HG02885 (cell line): ENCODE measurements at regions not wholly inside any gene's neighbourhood (a gene's known extent, or its start where the extent isn't known, plus 50 kb on each side); places are given as distances from the start of the nearest gene placed in this dataset.

Experiments
- ATAC-seq: cut with Tn5 transposase; IDR thresholded peaks from one replicate; pipeline ENCODE4 v1.9.1; 2021; ENCODE audit warnings: mild to moderate bottlenecking; ENCODE audit not compliant: unreplicated experiment, poor library complexity

DNA sequence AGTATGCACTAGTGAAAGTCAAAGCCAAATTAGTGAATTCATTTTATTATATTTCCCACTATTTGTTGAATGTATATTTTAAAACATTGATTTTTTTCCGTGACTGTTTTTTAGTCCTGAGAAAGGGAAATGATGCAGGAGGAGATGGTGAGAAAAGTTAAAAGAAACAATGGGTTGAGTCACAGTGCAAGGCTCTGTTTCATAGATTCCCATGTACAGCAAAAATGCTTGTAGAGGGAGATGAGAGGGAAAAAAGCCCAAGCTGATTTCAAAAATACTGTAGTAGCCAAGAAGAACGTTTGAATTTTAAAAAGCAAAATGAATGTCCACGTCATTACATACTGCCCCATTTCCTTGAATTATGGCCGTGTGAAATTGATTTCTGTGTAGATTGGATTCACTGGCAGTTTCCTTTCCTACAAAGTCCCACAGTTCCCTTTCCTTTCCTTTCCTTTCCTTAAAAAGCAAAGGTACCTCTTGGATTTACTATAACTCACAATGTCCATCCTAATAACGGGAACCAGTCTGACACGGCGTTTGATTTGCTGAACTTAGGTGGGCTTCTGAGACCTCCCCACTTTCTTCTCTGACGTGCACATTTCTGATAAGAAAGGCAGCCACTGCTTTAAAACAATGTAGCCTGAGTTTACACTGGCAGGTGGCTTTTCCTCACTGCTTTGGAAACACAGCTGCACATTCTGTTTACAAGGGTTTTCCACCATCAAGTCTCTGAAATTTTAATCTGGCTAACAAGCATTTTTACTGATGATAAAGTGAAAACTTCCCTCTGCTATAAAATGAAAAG, 63.7 kb downstream of the SPCS3 start:
- no peak for ATAC-seq

DNA sequence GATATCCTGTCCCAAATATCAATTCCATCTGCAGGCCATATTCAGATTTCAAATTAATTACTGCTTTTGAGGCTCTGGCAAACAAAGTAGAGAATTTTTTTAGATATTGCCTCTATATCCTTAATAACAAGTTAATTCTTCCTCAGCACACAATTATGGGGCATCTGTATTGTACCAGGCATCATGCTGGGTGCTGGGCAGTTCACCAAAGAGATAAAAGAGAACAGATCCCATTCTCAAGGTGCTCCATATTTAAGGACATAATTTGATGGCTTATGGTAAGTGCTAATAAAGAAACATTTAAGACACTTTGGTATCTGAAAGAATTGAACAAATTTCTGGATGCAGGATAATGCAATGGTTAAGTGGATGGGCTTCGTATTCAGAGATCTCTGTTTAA, 65.8 kb downstream of the SPCS3 start:
- ATAC-seq, result no peak

DNA sequence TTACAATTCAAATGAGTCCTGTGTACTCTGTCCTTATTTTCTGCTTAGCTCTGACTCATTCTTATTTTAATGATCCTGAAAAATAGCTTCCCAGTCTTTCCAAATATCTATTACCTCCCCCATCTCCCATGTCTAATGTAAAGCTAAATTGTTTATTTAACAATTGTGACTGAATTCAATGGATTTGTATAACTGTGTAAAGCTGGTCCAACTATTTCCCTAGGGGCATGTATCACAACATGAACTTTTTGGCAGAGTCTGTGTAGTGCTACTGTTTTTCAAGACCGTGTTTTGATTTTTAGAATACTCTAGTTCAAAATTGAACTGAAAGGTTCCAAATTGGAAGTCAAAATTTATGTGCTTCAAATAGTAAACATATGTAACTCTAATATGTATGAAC, 67.8 kb downstream of the SPCS3 start:
- no peak for ATAC-seq

DNA sequence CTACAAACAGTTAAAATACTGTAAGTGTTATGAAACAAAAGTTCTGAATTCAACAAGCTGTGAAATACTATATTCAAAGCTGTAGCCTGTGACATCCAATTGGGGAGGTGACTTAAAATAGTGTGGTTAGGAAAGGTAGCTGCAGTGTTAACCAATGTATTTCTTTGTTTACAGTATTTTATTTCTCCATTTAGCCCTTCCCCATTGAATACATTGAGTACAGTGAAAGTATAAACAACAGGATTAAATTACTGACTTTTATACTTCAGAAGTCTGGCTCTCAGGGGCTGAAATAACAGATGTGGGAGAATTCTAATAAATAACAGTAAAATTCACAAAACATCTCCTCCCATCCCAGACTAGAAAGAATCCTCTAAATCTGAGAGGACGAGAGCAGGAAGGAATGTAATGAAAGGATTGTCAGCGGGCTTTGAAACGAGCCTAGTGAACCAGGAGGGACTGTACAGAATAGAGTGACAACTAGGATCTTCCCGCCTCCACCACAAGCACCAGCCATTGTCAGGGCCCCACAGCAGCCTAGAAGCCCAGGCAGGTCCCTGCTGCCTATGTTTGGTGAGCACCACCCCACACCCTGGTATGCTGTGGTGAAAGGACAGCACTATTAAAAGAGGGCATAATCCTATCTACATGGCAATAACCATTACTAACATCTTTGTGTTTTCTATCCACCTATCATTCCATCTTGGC, 73.7 kb downstream of the SPCS3 start:
- no peak for ATAC-seq

DNA sequence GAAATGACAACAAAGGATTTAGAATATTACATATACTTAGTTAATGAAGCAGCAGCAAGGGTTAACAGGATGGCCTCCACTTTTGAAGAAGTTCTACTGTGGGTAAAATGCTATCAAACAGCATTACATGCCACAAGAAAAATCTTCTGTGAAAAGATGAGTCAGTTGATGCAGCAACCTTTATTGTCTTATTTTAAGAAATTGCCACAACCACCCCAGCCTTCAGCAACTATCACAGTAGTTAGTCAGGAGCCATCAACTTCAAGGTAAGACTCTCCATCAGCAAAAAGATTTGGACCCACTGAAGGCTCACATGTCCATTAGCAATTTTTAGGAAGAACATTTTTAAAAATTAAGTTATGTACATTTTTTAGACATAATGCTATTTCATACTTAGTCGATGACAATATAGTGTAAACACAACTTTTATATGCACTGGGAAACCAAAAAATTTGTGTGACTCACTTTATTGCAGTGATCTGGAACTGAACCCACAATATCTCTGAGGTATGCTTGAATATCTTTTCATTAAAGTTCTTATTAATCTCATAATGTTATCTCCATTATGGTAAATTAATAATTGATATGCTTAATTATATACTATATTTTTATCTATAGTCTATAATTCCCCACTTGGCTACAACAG, 81.2 kb downstream of the SPCS3 start:
- no peak for ATAC-seq

DNA sequence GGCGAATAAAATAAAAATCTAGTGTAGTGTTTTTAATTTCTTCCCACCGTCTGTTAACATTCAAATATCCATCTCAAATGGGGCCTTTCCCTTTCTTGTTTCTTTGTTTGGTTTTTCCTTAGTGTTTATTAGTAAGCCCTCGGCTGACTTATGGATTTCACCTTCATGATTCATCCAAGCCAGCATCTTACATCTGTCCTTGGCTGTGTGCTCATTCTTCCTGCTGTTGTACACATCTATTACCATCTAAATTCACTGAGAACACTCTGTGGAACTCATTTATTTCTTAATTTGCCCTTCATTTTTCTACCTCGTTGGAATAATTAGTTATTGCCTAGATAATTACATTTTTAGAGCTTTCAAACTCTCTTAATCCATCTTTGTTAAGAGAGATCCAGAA, 84.9 kb downstream of the SPCS3 start:
- ATAC-seq, result no peak

DNA sequence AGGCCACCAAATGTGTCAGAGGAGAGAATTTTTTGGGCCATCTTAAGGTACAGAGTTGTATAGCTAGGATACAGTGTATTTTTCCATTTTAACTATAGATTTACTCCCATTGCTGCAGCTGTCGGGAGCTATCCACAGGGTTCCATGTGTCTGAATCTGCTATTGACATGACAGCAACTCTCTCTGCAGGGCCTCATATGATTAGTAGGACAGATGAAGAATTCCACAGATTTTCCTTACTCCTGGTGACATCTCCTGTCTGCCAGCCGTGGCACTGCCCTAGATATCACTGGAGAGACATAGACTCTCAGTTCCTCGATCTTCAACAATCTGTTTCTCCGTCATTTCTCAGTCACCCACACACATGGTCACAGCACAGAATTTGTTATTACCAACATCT, 86.5 kb downstream of the SPCS3 start:
- ATAC-seq, result no peak

DNA sequence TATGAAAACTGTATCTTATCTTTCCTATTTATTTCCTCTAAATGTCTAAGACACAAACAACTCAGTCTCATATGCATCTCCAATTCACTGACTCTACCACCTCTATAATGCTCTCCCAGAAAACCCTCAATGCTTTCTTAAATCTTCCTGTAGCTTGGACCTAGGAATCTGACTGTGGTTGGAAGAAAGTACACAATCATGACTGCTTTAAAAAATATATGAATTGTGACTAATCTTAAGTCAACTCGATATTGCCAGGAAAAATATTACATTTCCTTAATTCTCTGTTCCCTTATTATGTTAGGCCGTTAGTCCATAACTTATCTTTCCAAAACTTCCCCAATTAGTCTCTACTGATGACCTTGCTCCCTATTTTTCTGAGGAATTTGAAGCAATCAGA, 87.0 kb downstream of the SPCS3 start:
- no peak for ATAC-seq

DNA sequence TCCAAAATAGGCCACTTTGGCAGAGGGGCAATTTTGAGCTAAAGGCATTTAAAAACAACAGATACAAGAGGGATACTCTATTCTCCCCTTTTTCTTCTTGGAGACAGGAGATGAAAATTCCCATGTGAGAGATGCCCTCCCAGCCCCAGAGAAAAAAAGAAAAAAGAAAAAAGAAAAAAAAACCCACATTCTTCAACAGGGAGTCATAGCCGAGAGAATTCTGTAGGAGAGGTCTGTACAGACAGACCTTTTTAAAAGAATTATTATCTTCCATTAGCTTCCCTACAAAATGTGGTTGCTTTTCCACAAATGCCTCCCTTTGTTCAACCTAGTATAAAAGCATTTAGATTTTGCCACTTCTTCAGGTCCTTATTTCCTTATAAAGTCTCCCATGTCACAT, 89.9 kb downstream of the SPCS3 start:
- ATAC-seq, result no peak

DNA sequence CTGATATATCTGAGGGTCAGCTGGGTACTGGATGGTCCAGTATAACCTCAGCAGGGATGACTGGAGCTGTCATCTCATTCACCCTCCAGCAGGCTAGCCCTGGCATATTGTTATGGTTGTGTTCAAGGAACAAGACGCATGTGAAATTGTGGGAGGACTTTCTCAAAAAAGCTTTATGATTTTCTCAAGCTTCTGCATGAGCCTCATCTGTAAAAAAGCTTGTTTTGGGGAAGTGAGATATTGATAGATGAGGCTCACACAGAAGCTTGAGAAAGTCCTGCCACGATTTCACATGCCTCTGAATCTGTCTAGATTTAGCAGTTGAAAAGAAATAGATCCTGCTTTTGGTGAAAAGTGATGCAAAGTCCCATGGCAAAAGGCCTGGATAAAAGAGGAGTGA, 93.4 kb downstream of the SPCS3 start:
- ATAC-seq, result peak; percentile 76

DNA sequence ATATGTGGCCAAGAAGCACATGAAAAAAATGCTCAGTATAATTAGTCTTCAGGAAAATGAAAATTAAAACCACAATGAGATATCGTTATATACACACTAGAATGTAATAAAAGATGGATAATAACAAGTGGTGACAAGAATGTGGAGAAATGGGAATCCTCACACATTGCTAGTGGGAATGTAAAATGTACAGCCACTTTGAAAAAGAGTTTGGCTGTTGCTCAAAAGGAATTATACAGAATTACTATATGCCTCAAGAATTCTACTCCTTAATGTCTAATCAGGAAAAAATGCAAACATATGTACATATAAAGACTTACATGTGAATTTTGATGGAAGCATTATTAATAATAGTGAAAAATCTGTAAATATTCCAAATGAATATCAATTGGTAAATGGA, 102.2 kb downstream of the SPCS3 start:
- ATAC-seq, result no peak

DNA sequence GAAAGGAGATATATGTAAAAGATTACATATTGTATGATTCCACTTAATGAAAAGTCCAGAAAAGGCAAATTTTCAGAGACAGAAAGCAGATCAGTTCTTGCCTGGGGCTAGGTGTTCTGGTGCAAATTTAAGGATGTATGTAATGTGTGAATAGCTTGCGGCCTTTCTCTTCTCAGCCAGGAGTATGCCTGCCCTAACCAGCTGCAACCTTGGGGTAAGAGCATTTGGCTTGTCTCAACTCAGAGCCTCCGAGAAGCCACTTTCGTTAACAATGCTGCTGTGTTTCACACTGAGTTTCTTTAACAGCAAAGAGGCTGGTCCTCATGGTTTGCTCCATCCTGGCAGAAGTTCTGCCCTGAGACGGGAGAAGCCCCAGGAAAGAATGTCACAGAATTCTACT, 102.7 kb downstream of the SPCS3 start:
- no peak for ATAC-seq

DNA sequence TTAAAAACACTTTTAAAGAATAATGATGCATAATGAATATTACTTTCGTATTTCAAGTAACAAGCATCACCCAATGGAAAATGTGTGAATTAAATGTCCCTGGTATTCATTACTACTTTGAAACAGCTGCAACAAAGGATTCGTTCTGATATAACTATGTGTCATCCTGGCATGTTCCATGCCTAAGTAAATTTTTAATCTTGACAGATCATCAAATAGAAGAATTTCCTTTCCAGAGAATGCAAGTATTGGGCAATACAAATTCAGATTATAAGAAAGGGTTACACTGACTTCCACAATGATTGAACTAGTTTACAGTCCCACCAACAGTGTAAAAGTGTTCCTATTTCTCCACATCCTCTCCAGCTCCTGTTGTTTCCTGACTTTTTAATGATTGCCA, 105.3 kb downstream of the SPCS3 start:
- ATAC-seq, result no peak

DNA sequence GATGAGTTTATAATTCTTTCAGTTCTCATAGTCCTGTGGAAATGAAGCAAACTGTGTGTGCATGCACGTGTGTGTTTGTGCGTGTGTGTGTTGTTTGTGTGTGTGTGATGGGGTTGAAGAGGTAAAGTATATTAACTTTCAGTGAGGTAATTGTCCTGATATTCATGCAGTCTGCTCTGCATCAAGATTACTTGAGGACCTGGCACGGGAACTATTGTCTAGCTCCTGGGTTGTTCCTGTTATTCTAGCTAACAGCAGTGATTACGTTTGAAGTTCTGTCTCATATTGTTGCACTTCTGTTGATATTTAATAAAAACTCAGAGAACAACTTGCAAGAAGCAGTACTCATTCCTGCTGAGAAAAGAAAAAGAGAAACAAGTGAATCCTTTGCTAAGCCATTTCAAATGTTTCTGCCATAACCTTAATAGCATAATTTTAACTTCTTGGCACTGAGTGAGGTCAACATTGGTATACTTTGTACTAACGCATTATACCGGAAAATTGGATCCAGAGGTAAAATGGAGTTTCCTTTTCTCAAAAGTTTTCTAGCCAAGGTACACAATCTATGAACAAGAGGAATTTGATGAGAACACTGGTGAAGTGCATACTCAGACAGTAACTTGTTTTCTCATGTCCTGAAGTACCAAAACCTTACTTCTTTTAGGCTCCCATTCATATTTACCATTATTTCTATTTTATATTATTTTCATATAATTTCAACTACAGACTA, 113.2 kb downstream of the SPCS3 start:
- ATAC-seq, result no peak

DNA sequence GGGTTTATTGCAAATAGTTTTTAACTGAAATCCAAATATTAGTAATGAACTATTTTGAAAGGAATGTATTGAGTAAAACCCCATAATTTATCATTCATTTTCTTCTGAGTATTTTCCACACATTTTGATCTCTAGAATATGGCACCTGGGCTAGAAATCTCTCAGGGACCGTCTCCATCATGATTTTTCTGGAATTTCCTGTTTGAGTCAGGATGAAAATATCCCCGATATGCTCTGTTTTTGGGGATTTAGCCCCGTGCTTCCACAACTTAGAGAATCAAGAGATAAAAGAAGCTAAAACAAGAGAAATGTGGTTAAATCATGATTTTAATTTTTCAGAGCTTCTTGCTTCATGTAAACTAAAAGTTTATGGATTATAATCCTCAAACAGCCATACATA, 114.2 kb downstream of the SPCS3 start:
- no peak for ATAC-seq

DNA sequence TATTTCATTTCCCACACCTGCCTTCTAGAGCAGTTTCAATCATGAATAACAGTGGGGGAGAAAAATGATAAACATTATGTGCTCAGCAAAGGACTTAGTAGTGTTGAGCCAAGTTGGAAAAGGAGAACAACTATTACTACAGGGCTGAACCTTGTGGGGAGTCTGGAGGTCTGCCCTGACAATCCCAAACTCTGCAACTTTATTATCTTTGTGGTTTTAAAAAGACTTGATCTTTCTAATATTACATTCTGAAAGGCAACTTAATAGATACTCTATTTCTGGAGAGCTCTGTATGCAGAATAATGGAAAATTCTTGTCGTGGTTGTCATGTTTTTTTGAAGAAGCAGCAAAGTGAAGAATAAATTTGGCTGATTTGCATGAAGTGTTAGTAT, 116.1 kb downstream of the SPCS3 start:
- ATAC-seq, result no peak

DNA sequence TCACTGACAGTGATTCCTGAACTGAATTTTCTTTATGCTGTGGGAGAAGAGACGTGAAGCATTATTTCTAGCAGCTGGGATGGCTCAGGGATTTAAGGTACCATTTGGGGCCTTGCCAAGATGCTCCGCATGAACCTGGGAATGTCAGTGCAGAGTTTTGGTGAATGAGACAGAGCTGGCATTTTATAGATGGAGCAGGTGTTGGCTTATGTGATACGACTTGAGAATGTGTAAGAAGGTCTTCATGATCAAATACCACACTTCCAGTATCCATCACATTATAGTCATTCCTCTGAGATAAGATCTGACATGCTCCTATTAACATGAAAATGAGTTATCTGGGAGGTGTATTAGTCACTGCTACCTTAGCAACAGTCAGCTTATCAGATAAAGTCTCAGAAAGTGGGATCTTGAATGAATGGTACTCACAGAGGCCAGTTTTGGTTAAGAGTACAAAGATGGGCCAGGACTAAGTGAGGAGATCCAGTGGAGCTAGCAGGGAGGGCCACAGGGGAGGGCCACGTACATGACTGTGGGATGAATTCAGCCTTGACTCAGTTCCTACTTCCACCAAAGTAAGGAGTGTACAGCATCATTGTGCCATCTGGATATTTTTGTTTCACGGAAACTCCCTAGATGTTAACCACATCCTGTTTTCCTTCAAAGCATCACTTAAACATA, 116.7 kb downstream of the SPCS3 start:
- ATAC-seq, result peak; percentile 49

DNA sequence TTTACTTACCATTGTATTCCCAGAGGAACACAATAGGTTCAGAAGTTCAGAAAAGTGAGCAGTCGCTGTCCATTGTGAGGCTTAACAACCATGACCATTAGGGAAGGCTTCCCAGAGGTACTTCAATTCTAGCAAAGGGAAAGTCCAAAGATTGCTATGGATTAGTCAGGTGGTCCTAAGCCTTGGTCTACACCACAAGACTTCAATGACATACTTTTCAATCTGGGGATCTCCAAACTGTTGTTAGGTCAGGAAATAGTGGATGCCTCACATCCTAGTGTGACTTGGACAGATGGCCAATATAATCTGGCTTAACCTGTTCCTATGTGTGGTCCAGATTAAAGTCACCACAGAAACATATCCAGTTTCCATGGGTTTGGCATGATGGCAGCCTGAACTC, 118.0 kb downstream of the SPCS3 start:
- ATAC-seq, result no peak

DNA sequence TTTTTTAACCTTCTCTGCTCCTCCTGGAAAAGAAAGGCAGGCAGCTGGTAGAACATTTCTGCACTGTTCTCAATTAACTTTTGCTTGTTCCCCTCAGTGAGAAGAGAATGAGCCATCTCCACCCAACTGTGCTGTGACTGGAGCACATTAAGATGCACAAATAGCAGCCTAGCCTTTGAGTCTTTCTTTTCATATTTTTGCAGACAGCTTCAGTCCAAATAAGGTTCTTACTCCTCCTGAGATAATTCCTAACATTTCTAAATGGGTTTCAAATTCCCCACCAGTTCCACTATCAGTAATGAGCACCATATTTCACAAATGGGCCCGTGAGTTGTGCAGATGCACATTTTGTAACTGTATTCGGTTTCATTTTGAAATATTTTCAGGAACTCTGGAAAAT, 118.6 kb downstream of the SPCS3 start:
- ATAC-seq, result no peak

DNA sequence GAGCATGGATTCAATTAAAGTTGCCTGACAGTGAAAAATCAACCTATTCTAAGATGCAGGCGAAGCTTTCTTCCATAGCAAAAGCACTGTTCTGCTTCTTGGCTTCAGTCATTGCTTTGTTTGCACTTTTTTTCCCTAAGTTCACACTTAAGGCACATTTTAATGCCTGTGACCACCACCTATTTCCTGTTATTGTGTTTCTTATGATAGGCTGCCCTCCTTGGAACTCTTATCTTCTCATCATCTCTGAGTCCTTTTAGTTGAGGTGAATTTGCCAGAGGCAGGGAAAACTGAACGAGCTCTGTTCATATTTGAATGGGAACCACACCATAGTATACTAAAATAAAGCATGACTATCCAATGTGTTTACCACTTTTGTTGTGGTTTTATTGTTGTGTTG, 119.8 kb downstream of the SPCS3 start:
- ATAC-seq, result no peak
